Type B pancreatic cell (in vitro differentiated cells): ENCODE measurements at regions not wholly inside any gene's neighbourhood (a gene's known extent, or its start where the extent isn't known, plus 50 kb on each side); places are given as distances from the start of the nearest gene placed in this dataset.

Source experiments
- DNase-seq: peaks from one replicate; pipeline ENCODE4 v3.0.0; 2021; ENCODE audit warnings: mixed read lengths; ENCODE audit not compliant: unreplicated experiment; ENCODE audit errors: extremely low spot score
- H3K27ac Mint-ChIP-seq: 2 replicates; pipeline ENCODE4 v1.8.0; 2021; ENCODE audit warnings: mild to moderate bottlenecking, mixed read lengths
- H3K27me3 Mint-ChIP-seq: 2 replicates; pipeline ENCODE4 v1.8.0; 2021; ENCODE audit warnings: mixed read lengths
- H3K36me3 Mint-ChIP-seq: 2 replicates; pipeline ENCODE4 v1.8.0; 2021; ENCODE audit warnings: mixed read lengths
- H3K4me1 Mint-ChIP-seq: one replicate; pipeline ENCODE4 v1.8.0; 2021; ENCODE audit warnings: mixed read lengths; ENCODE audit not compliant: unreplicated experiment
- H3K4me3 Mint-ChIP-seq: 2 replicates; pipeline ENCODE4 v1.8.0; 2021; ENCODE audit warnings: mild to moderate bottlenecking, mixed read lengths
- H3K9me3 Mint-ChIP-seq: 2 replicates; pipeline ENCODE4 v1.8.0; 2021; ENCODE audit warnings: mixed read lengths
- CTCF ChIP-seq: fragments of 200-600 bp; sonication (generic); conservative IDR thresholded peaks from 2 replicates; pipeline ENCODE4 v1.5.0; 2021; ENCODE audit warnings: antibody characterized with exemption, mild to moderate bottlenecking

GRCh38 chr5:164958688-164959087 is 1453.3 kb downstream of the MAT2B start:
- DNase-seq = no peak
- Mint-ChIP-seq H3K9me3 (no peaks in the 10 kb centered on the region), H3K36me3 (no peaks in the 10 kb centered on the region), H3K27me3 (no peaks in the 10 kb centered on the region), H3K4me1 (no peaks in the 10 kb centered on the region), H3K27ac (no peak overlapping the region), H3K4me3 (no peak overlapping the region)
- peak; percentile 64 for TF ChIP-seq CTCF

- Mint-ChIP-seq H3K27me3 (no peaks in the 10 kb centered on the region), H3K4me1 (no peaks in the 10 kb centered on the region), H3K36me3 (no peaks in the 10 kb centered on the region), H3K4me3 (no peak overlapping the region), H3K9me3 (no peaks in the 10 kb centered on the region), H3K27ac (no peak overlapping the region)
- no peak for TF ChIP-seq CTCF
- no peak for DNase-seq
Observed at GRCh38 chr5:164959761-164960160, 1454.3 kb downstream of the MAT2B start.

GRCh38 chr5:164962329-164962961 is 1457.0 kb downstream of the MAT2B start:
- Mint-ChIP-seq H3K36me3 (no peaks in the 10 kb centered on the region), H3K4me1 (no peaks in the 10 kb centered on the region), H3K27me3 (no peaks in the 10 kb centered on the region), H3K9me3 (no peaks in the 10 kb centered on the region), H3K27ac (no peak overlapping the region), H3K4me3 (no peak overlapping the region)
- DNase-seq = no peak
- TF ChIP-seq CTCF = no peak

GRCh38 chr5:164966611-164967010 is 1461.2 kb downstream of the MAT2B start:
- H3K4me3 Mint-ChIP-seq = no peak overlapping the region
- no peak for TF ChIP-seq CTCF
- no peaks in the 10 kb centered on the region for H3K9me3 Mint-ChIP-seq
- H3K36me3 Mint-ChIP-seq = peaks cover 3% of the 10 kb centered on the region
- no peak for DNase-seq
- H3K4me1 Mint-ChIP-seq = no peaks in the 10 kb centered on the region
- H3K27me3 Mint-ChIP-seq = no peaks in the 10 kb centered on the region
- H3K27ac Mint-ChIP-seq = no peak overlapping the region

GRCh38 chr5:164967354-164967753 is 1461.9 kb downstream of the MAT2B start:
- Mint-ChIP-seq H3K27ac (no peak overlapping the region), H3K4me1 (no peaks in the 10 kb centered on the region), H3K27me3 (no peaks in the 10 kb centered on the region), H3K36me3 (peaks cover 3% of the 10 kb centered on the region), H3K9me3 (no peaks in the 10 kb centered on the region), H3K4me3 (no peak overlapping the region)
- TF ChIP-seq CTCF = no peak
- no peak for DNase-seq

GRCh38 chr5:164972973-164973372 is 1467.6 kb downstream of the MAT2B start:
- Mint-ChIP-seq H3K27ac (no peak overlapping the region), H3K4me1 (no peaks in the 10 kb centered on the region), H3K36me3 (peaks cover 6% of the 10 kb centered on the region), H3K4me3 (no peak overlapping the region), H3K9me3 (peaks cover 23% of the 10 kb centered on the region), H3K27me3 (no peaks in the 10 kb centered on the region)
- no peak for TF ChIP-seq CTCF
- no peak for DNase-seq
